GM12878 (cell line): ENCODE measurements at regions not wholly inside any gene's neighbourhood (a gene's known extent, or its start where the extent isn't known, plus 50 kb on each side); places are given as distances from the start of the nearest gene placed in this dataset.

ENCODE experiments used
- BRCA1 ChIP-seq: IDR thresholded peaks from 2 replicates; pipeline ENCODE4 v1.6.1; 2011; ENCODE audit warnings: low read depth, low read length, improper control_type of control experiment
- EGR1 ChIP-seq, 2 experiments: IDR thresholded peaks; 1 replicate in 1 of 2; 2 replicates in 1 of 2; pipeline ENCODE4 v1.6.1; 2011 to 2012; ENCODE audit warnings: low read depth in 2 of 2, low read length in 2 of 2, borderline replicate concordance in 1 of 2, mild to moderate bottlenecking in 1 of 2, moderate library complexity in 1 of 2
- POLR2A ChIP-seq: IDR thresholded peaks from 2 replicates; pipeline ENCODE4 v1.6.1; 2011; ENCODE audit warnings: low read depth, mild to moderate bottlenecking, low read length
- RELA ChIP-seq: fragments of 450-650 bp; IDR thresholded peaks from 2 replicates; pipeline ENCODE4 v1.8.0; 2014; ENCODE audit warnings: borderline replicate concordance; ENCODE audit not compliant: partially characterized antibody
- TF ChIP-seq, protein P1 (sequence below), 3 experiments: IDR thresholded peaks in 2 of 3; conservative IDR thresholded peaks in 1 of 3; 2 replicates each; pipeline ENCODE4 v1.5.1; 2011; ENCODE audit warnings: low read depth in 3 of 3, low read length in 3 of 3, mild to moderate bottlenecking in 3 of 3, control low read depth in 2 of 3, moderate library complexity in 2 of 3, inconsistent platforms in 1 of 3, mixed read lengths in 1 of 3; ENCODE audit not compliant: control insufficient read depth in 2 of 3, insufficient read depth in 1 of 3; ENCODE audit errors: extremely low read depth in 1 of 3
- TF ChIP-seq, protein P2 (sequence below): IDR thresholded peaks from 2 replicates; pipeline ENCODE4 v1.6.1; 2012; ENCODE audit warnings: low read length, inconsistent platforms

DNA sequence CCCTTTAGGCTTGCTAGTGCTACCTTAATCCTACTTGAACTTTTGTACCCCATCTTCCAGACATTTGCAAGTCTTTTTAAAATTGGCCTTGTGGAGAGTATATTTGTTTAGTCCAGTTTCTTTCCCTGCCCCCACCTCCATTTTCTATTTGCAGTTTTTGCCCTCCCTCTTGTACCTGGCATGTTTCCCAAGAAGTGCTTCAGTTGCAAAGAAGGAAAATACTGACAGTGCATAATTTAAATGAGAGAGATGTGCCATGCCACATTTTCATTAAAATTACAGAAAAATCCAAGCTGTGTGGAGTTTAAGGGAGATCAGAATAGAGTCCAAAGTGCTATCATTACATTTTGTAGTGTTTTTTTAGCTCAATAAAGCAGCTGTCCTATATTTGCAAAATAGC is 150.0 kb upstream of the ADGRL2 start:
- TF ChIP-seq BRCA1: no peak
- no peak for TF ChIP-seq RELA
- TF ChIP-seq, protein P1, sequence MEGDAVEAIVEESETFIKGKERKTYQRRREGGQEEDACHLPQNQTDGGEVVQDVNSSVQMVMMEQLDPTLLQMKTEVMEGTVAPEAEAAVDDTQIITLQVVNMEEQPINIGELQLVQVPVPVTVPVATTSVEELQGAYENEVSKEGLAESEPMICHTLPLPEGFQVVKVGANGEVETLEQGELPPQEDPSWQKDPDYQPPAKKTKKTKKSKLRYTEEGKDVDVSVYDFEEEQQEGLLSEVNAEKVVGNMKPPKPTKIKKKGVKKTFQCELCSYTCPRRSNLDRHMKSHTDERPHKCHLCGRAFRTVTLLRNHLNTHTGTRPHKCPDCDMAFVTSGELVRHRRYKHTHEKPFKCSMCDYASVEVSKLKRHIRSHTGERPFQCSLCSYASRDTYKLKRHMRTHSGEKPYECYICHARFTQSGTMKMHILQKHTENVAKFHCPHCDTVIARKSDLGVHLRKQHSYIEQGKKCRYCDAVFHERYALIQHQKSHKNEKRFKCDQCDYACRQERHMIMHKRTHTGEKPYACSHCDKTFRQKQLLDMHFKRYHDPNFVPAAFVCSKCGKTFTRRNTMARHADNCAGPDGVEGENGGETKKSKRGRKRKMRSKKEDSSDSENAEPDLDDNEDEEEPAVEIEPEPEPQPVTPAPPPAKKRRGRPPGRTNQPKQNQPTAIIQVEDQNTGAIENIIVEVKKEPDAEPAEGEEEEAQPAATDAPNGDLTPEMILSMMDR (IDR thresholded peaks at IDR 0.05 in 2 of 3, conservative IDR thresholded peaks at IDR 0.05 in 1 of 3; ENCODE audit: control insufficient read depth in 2 of 3, extremely low read depth in 1 of 3, insufficient read depth in 1 of 3, low read depth in 3 of 3, low read length in 3 of 3): no peak
- TF ChIP-seq, protein P2, sequence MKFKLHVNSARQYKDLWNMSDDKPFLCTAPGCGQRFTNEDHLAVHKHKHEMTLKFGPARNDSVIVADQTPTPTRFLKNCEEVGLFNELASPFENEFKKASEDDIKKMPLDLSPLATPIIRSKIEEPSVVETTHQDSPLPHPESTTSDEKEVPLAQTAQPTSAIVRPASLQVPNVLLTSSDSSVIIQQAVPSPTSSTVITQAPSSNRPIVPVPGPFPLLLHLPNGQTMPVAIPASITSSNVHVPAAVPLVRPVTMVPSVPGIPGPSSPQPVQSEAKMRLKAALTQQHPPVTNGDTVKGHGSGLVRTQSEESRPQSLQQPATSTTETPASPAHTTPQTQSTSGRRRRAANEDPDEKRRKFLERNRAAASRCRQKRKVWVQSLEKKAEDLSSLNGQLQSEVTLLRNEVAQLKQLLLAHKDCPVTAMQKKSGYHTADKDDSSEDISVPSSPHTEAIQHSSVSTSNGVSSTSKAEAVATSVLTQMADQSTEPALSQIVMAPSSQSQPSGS: no peak
- no peak for TF ChIP-seq POLR2A
- TF ChIP-seq EGR1 (IDR thresholded peaks at IDR 0.05; ENCODE audit: borderline replicate concordance in 1 of 2, low read depth in 2 of 2, low read length in 2 of 2): no peak
